ENCODE measurements at regions not wholly inside any gene's neighbourhood (a gene's known extent, or its start where the extent isn't known, plus 50 kb on each side); places are given as distances from the start of the nearest gene placed in this dataset.

DNA sequence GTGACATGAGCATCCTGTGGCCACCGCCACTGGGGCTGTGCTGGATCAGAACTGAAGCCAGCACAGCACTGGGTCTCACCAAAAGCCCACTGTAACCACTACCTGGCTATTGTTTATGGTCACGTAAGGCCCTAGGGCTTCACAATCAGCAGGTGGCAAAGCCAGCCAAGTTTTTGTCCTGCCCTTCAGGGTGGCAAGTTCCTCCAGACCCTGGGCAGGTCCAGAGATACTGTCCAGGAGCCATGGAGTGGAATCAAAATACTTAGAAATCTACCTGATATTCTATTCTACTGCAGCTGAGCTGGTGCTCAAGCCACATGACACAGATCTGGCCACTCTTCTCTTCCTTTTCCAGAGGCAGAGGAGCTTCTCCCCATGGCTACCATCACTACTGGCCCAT is 121.2 kb upstream of the CXXC4 start:
- TF ChIP-seq, protein P1, sequence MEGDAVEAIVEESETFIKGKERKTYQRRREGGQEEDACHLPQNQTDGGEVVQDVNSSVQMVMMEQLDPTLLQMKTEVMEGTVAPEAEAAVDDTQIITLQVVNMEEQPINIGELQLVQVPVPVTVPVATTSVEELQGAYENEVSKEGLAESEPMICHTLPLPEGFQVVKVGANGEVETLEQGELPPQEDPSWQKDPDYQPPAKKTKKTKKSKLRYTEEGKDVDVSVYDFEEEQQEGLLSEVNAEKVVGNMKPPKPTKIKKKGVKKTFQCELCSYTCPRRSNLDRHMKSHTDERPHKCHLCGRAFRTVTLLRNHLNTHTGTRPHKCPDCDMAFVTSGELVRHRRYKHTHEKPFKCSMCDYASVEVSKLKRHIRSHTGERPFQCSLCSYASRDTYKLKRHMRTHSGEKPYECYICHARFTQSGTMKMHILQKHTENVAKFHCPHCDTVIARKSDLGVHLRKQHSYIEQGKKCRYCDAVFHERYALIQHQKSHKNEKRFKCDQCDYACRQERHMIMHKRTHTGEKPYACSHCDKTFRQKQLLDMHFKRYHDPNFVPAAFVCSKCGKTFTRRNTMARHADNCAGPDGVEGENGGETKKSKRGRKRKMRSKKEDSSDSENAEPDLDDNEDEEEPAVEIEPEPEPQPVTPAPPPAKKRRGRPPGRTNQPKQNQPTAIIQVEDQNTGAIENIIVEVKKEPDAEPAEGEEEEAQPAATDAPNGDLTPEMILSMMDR (IDR thresholded peaks at IDR 0.05; ENCODE audit: insufficient read depth, low read length, poor library complexity, severe bottlenecking) = no peak
- H3K36me3 ChIP-seq (ENCODE audit: control insufficient read depth, insufficient read depth, low read length) = no peaks in the 10 kb centered on the region
- H3K4me3 ChIP-seq (replicated peaks; ENCODE audit: low read depth, low read length) = no peak overlapping the region
- no peaks in the 10 kb centered on the region for H3K27me3 ChIP-seq (replicated peaks; ENCODE audit: control insufficient read depth, insufficient read depth, low read length)
- no peak for DNase-seq (ENCODE audit: extremely low read depth, insufficient read length)

DNA sequence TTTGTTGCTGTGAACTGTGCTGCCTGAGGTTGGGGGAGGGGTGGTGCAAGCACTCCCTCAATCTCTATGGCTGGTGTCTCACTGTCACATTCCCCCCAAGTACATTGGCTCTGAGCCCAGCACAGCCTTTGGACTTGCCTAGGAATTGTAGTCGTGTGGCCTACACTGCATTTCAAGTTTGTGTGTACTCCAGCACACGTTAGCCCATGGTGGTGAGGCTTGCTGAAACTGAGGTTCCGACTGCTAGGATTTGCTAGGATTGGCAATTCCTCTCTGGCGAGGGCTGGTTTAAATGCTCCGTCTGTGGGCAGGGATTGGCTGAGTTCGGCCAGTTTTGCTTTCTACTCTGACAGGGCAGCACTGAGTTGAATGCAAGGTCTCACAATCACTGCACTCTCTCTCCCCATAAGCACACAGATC is 121.7 kb upstream of the CXXC4 start:
- H3K27me3 ChIP-seq (replicated peaks; ENCODE audit: control insufficient read depth, insufficient read depth, low read length) = no peaks in the 10 kb centered on the region
- no peaks in the 10 kb centered on the region for H3K36me3 ChIP-seq (ENCODE audit: control insufficient read depth, insufficient read depth, low read length)
- TF ChIP-seq, protein P1 (IDR thresholded peaks at IDR 0.05; ENCODE audit: insufficient read depth, low read length, poor library complexity, severe bottlenecking) = no peak
- no peak for DNase-seq (ENCODE audit: extremely low read depth, insufficient read length)
- no peak overlapping the region for H3K4me3 ChIP-seq (replicated peaks; ENCODE audit: low read depth, low read length)

DNA sequence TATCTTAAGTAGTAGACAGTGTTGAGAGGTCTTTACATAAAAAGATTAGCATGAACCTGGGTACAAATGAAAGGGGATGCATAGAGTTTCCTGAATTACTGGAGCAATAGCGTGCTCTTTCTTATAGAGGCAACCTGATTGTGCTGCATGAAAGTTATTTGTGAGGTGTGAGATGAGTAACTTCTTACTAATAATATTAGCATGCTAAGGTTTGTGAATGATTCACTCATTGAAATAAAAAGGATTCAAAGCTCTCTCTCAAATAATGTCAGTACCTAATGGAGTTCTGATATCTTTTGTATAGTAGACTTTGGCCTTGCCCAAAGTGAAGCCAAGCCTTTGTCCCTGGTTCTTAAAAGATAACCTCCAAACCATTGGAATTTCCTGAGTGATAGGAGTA is 131.0 kb upstream of the CXXC4 start:
- H3K27me3 ChIP-seq (replicated peaks; ENCODE audit: control insufficient read depth, insufficient read depth, low read length) = no peaks in the 10 kb centered on the region
- H3K36me3 ChIP-seq (ENCODE audit: control insufficient read depth, insufficient read depth, low read length) = no peaks in the 10 kb centered on the region
- TF ChIP-seq, protein P1 (IDR thresholded peaks at IDR 0.05; ENCODE audit: insufficient read depth, low read length, poor library complexity, severe bottlenecking) = no peak
- no peak for DNase-seq (ENCODE audit: extremely low read depth, insufficient read length)
- no peak overlapping the region for H3K4me3 ChIP-seq (replicated peaks; ENCODE audit: low read depth, low read length)

DNA sequence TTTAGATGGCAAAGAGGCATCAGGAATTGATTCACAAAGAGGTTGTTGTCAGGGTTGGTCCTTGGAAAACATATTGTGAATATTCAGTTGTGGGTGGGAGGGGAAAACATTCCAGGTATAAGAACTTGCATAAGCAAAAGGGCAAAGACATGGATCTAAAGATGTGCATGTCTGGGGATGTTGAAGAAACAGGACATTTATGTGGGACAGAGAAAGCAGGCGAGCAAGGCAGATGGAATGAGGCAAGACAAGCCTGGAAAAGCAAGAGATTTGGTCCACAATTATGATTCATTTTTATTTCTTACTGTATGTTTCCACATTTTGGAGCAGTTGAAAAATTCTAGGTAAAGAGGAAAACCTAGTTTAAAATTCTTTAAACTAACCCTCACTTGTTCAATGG is 134.9 kb upstream of the CXXC4 start:
- no peaks in the 10 kb centered on the region for H3K36me3 ChIP-seq (ENCODE audit: control insufficient read depth, insufficient read depth, low read length)
- TF ChIP-seq, protein P1 (IDR thresholded peaks at IDR 0.05; ENCODE audit: insufficient read depth, low read length, poor library complexity, severe bottlenecking) = no peak
- no peaks in the 10 kb centered on the region for H3K27me3 ChIP-seq (replicated peaks; ENCODE audit: control insufficient read depth, insufficient read depth, low read length)
- no peak overlapping the region for H3K4me3 ChIP-seq (replicated peaks; ENCODE audit: low read depth, low read length)
- no peak for DNase-seq (ENCODE audit: extremely low read depth, insufficient read length)

DNA sequence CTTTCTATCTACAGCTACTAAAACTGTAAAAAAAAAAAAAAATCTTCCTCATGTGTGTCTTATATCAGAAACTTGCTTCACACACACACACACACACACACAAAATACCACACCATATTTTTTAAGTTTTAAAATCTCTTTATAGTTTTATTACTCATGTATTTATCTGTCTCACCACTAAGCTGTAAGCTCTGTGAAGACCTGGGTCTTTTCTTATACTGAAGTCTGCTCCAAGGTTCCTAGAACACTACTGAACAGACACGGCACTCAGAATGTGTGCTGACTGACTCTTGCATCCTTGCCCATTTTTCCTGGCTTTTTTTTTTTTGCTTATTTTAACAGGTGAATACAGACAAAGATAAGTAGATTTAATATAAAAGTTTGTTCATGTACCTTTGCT is 135.6 kb upstream of the CXXC4 start:
- TF ChIP-seq, protein P1 (IDR thresholded peaks at IDR 0.05; ENCODE audit: insufficient read depth, low read length, poor library complexity, severe bottlenecking) = no peak
- Histone ChIP-seq H3K36me3 (ENCODE audit: control insufficient read depth, insufficient read depth, low read length) (no peaks in the 10 kb centered on the region), H3K4me3 (replicated peaks; ENCODE audit: low read depth, low read length) (no peak overlapping the region), H3K27me3 (replicated peaks; ENCODE audit: control insufficient read depth, insufficient read depth, low read length) (no peaks in the 10 kb centered on the region)
- no peak for DNase-seq (ENCODE audit: extremely low read depth, insufficient read length)

DNA sequence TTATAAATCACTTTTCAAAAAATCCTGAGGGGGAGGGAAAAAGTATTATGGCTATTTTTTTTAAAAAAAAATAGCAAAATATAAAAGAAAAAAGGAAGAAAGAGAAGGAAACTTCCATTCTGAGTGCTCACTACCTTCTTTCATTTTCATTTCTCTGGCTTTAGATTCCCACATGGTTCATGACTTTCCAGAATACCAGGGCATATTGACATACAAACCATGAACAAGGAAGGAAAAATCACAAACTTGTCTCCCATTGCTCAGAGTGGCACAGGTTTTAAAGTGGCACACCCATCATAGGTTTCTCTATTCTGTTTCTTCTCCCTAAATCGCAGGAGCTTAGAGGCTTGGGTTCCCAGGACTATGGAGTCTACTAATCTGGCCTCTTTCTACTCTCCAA is 136.3 kb upstream of the CXXC4 start:
- Histone ChIP-seq H3K36me3 (ENCODE audit: control insufficient read depth, insufficient read depth, low read length) (no peaks in the 10 kb centered on the region), H3K27me3 (replicated peaks; ENCODE audit: control insufficient read depth, insufficient read depth, low read length) (no peaks in the 10 kb centered on the region), H3K4me3 (replicated peaks; ENCODE audit: low read depth, low read length) (no peak overlapping the region)
- TF ChIP-seq, protein P1 (IDR thresholded peaks at IDR 0.05; ENCODE audit: insufficient read depth, low read length, poor library complexity, severe bottlenecking) = no peak
- DNase-seq (ENCODE audit: extremely low read depth, insufficient read length) = no peak

Measured in GM06990 (cell line).